Muscle layer of colon (tissue), 2 donors: ENCODE measurements at regions not wholly inside any gene's neighbourhood (a gene's known extent, or its start where the extent isn't known, plus 50 kb on each side); places are given as distances from the start of the nearest gene placed in this dataset.
"Not testable (repeated sequence)": the region's sequence is repeated elsewhere in the genome, so short reads cannot be mapped to it uniquely, and the experiment has no call there.

Experiments
- H3K27ac ChIP-seq: one replicate; pipeline ENCODE4 v1.7.0; 2013; ENCODE audit warnings: low read depth, mild to moderate bottlenecking, low read length, moderate library complexity
- H3K27me3 ChIP-seq, 2 donors: one replicate each; pipeline ENCODE4 v1.7.0; 2013; ENCODE audit warnings: low read length in 2 of 2, mild to moderate bottlenecking in 2 of 2; ENCODE audit not compliant: insufficient read depth in 2 of 2, control insufficient read depth in 1 of 2
- H3K36me3 ChIP-seq: one replicate; pipeline ENCODE4 v1.7.0; 2013; ENCODE audit warnings: mild to moderate bottlenecking, low read length; ENCODE audit not compliant: insufficient read depth
- H3K4me1 ChIP-seq: one replicate; pipeline ENCODE4 v1.7.0; 2013; ENCODE audit warnings: mild to moderate bottlenecking, low read length; ENCODE audit not compliant: insufficient read depth
- H3K4me3 ChIP-seq, 2 donors: one replicate each; pipeline ENCODE4 v1.7.0; 2013; ENCODE audit warnings: low read length in 2 of 2, low read depth in 1 of 2, mild to moderate bottlenecking in 1 of 2, moderate library complexity in 1 of 2
- H3K9ac ChIP-seq: one replicate; pipeline ENCODE4 v1.7.0; 2013; ENCODE audit warnings: low read length
- H3K9me3 ChIP-seq: one replicate; pipeline ENCODE4 v1.7.0; 2013; ENCODE audit warnings: mild to moderate bottlenecking, low read length
- donor health status: abdominal sarcoma.
- donor health status: Adenocarcinoma of cecum.

- Histone ChIP-seq H3K27ac (no peak overlapping the region), H3K27me3 (no peaks in the 10 kb centered on the region), H3K4me1 (peaks cover 13% of the 10 kb centered on the region), H3K9ac (no peak overlapping the region), H3K4me3 (no peak overlapping the region), H3K36me3 (no peaks in the 10 kb centered on the region), H3K9me3 (no peaks in the 10 kb centered on the region)
Measured at GRCh38 chr6:21946298-21946783, 350.5 kb downstream of the PRL start.

GRCh38 chr6:21947227-21947626 lies 349.6 kb downstream of the PRL start:
- H3K27ac ChIP-seq, H3K9me3 ChIP-seq, H3K9ac ChIP-seq, H3K27me3 ChIP-seq, H3K36me3 ChIP-seq, H3K4me3 ChIP-seq: not testable (repeated sequence)
- peaks cover 20% of the 10 kb centered on the region for H3K4me1 ChIP-seq

DNA sequence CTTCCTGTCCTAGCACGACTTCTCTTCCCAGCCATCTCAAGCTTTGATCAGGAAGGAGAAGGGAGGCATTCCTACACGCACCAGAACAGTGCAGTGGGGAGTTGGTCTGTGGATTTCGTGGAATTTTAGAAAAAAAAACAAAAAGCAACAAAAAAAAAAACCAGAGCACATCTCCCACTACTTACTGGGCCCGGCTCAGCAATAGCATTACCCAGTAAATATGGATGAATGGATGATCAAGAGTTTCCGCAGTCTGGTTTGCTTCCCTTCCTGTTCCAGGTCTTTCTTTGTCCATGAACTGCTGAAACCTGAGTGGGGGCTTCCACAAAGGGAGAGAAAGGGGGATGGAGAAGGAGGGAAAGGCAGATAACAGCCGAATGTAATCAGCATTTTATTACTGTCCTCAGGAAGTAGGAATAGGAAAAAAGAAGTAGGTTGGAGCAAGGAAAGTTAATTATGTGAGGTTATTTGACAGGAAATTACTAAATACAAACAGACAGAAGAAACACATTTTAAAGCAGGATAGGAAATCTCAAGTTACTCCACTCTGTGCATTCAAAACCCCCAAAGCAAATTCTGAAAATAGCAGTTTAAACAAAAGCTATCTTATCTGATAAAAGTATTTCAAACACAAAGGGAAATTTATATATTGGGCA lies 349.0 kb downstream of the PRL start:
- H3K9ac ChIP-seq: no peak overlapping the region
- H3K9me3 ChIP-seq: no peaks in the 10 kb centered on the region
- H3K4me3 ChIP-seq: no peak overlapping the region
- no peaks in the 10 kb centered on the region for H3K36me3 ChIP-seq
- H3K27me3 ChIP-seq: no peaks in the 10 kb centered on the region
- H3K27ac ChIP-seq: no peak overlapping the region
- peaks cover 18% of the 10 kb centered on the region for H3K4me1 ChIP-seq

GRCh38 chr6:21949211-21949801 lies 347.5 kb downstream of the PRL start:
- Histone ChIP-seq H3K9ac (no peak overlapping the region), H3K4me1 (peaks cover 28% of the 10 kb centered on the region), H3K9me3 (no peaks in the 10 kb centered on the region), H3K36me3 (no peaks in the 10 kb centered on the region), H3K4me3 (no peak overlapping the region), H3K27ac (no peak overlapping the region), H3K27me3 (no peaks in the 10 kb centered on the region)

DNA sequence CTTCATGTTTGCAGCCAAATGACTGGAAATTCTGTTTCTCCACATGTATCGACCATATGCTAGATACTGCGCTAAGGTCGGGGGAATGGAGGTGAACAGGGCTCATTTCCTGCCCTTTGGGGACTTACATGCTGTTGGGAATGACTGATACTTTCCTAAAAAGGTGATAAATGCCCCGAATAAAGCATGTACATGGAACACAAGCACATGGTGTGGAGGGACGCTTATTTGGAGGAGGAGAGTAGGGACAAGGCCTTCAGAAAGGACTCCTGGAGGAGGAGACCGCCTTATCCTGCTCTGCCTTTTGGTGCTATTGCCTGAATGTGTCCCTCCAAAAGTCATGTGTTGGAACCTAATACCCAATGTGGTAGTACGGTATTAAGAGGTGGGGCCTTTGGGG lies 344.5 kb downstream of the PRL start:
- Histone ChIP-seq H3K36me3 (no peaks in the 10 kb centered on the region), H3K27ac (no peak overlapping the region), H3K27me3 (no peaks in the 10 kb centered on the region), H3K9ac (no peak overlapping the region), H3K9me3 (no peaks in the 10 kb centered on the region), H3K4me1 (peaks cover 39% of the 10 kb centered on the region), H3K4me3 (no peak overlapping the region)

DNA sequence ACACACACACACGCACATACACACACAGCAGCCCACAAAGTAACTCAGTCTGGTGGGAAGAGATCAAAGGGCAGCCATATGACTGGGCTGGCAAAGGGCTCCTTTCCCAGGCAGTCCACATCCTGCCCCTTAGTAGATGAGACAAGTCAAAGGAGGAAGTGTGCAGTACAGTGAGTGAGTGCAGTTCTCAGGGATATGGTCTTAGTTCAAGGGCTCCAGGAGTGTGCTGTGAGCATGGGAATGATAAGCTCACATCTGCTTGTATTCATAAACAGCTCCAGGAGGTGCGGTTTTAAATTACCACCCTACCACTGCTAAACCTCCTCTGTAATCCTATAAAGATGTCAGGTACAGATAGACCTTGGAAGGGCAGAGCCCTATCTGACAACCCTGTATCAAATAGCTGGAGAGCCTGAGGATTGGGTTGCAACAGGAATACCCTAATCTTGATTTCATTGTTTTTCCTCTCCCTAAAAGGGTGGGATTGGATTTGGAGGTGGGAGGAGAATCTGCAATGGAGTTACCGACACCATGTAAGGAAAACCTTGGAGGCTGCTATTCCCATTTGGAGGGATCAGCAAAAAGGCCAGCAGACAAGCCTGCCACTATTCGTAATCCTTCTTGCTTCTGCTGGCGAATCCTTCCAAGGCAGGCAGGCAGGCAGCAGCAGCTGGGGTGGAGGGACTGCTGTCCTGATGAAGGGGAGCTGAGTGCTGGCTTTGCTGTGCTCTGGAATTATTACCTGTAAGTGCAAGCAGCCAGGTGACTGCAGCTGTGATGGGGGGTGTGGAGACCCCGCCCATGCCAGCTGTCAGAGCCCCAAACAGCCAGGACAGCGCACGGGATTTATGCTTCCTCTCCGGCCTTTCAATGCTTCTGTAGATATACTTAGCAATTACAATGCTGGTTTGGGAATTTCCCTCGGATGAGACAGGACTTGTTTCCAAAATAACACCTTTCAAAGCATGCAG lies 342.7 kb downstream of the PRL start:
- Histone ChIP-seq H3K27me3 (no peaks in the 10 kb centered on the region), H3K4me3 (peak overlapping the region in 1 of 2 donors; percentile 39), H3K27ac (peak overlapping the region; percentile 65), H3K9ac (peak overlapping the region; percentile 1), H3K9me3 (no peaks in the 10 kb centered on the region), H3K4me1 (peaks cover 39% of the 10 kb centered on the region), H3K36me3 (no peaks in the 10 kb centered on the region)

- H3K36me3 ChIP-seq: no peaks in the 10 kb centered on the region
- no peaks in the 10 kb centered on the region for H3K9me3 ChIP-seq
- no peaks in the 10 kb centered on the region for H3K27me3 ChIP-seq
- no peak overlapping the region for H3K27ac ChIP-seq
- peaks cover 39% of the 10 kb centered on the region for H3K4me1 ChIP-seq
- peak overlapping the region in 1 of 2 donors; percentile 39 for H3K4me3 ChIP-seq
- H3K9ac ChIP-seq: no peak overlapping the region
Measured at GRCh38 chr6:21955053-21955595, 341.7 kb downstream of the PRL start.

- Histone ChIP-seq H3K9ac (no peak overlapping the region), H3K36me3 (no peaks in the 10 kb centered on the region), H3K4me3 (no peak overlapping the region), H3K9me3 (no peaks in the 10 kb centered on the region), H3K27me3 (no peaks in the 10 kb centered on the region), H3K27ac (no peak overlapping the region), H3K4me1 (peaks cover 35% of the 10 kb centered on the region)
Measured at GRCh38 chr6:21955951-21956350, 340.9 kb downstream of the PRL start.

DNA sequence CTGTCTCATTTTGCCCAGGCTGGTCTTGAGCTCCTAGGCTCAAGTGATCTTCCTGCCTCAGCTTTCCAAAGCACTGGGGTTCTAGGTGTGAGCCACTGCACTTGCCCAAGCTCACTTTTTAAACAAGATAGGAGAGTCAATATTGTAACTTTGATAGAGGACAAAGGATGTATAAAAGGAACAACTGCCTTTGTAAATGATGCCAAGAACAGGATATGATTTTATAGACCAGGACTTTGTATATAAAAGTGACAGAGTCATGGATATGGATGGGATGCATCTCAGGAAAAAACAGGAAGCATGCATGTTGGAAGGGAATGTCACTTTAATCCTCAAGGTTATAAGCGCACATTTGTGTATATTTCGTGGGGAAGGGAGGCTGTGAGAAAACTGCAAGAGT lies 338.4 kb downstream of the PRL start:
- Histone ChIP-seq H3K27me3 (no peaks in the 10 kb centered on the region), H3K36me3 (no peaks in the 10 kb centered on the region), H3K4me1 (peaks cover 20% of the 10 kb centered on the region), H3K9ac (no peak overlapping the region), H3K27ac (no peak overlapping the region), H3K4me3 (no peak overlapping the region), H3K9me3 (no peaks in the 10 kb centered on the region)

DNA sequence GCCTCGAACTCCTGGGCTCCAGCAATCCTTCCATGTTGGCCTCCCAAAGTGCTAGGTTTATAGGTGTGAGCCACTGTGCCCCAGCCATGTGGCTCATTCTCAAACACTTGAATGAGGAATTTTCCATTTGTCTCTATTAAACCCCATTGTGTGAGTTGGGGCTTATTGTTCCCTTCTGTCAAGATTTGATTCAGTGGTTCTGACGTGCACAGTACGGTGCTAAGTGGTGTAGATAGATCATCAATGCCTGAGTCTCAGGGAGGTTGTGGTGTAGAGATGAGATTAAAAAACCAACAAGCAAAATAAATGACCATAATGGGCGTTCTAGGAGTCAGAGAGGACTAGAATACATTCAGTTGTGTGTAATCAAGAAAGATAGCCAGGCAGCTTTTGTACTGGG lies 335.6 kb downstream of the PRL start:
- Histone ChIP-seq H3K9me3 (no peaks in the 10 kb centered on the region), H3K9ac (no peak overlapping the region), H3K27me3 (no peaks in the 10 kb centered on the region), H3K4me3 (no peak overlapping the region), H3K27ac (no peak overlapping the region), H3K36me3 (no peaks in the 10 kb centered on the region), H3K4me1 (peaks cover 7% of the 10 kb centered on the region)

GRCh38 chr6:21965016-21965415 lies 331.8 kb downstream of the PRL start:
- H3K9ac ChIP-seq: no peak overlapping the region
- no peaks in the 10 kb centered on the region for H3K9me3 ChIP-seq
- no peaks in the 10 kb centered on the region for H3K27me3 ChIP-seq
- no peak overlapping the region for H3K4me3 ChIP-seq
- H3K36me3 ChIP-seq: no peaks in the 10 kb centered on the region
- H3K27ac ChIP-seq: no peak overlapping the region
- H3K4me1 ChIP-seq: peaks cover 7% of the 10 kb centered on the region
